ENCODE measurements at regions not wholly inside any gene's neighbourhood (a gene's known extent, or its start where the extent isn't known, plus 50 kb on each side); places are given as distances from the start of the nearest gene placed in this dataset.

- TF ChIP-seq TGIF2 (CRISPR knock-in tag; IDR thresholded peaks at IDR 0.05) (no peak), FOXO4 (CRISPR knock-in tag; IDR thresholded peaks at IDR 0.05) (no peak), ZNF318 (IDR thresholded peaks at IDR 0.05; ENCODE audit: borderline replicate concordance in 1 of 2, low read depth in 1 of 2) (no peak)
Observed at GRCh38 chr18:8991155-8991554, 111.3 kb upstream of the NDUFV2 start (continued).

All from K562 (cell line).